ENCODE measurements at regions not wholly inside any gene's neighbourhood (a gene's known extent, or its start where the extent isn't known, plus 50 kb on each side); places are given as distances from the start of the nearest gene placed in this dataset.

DNA sequence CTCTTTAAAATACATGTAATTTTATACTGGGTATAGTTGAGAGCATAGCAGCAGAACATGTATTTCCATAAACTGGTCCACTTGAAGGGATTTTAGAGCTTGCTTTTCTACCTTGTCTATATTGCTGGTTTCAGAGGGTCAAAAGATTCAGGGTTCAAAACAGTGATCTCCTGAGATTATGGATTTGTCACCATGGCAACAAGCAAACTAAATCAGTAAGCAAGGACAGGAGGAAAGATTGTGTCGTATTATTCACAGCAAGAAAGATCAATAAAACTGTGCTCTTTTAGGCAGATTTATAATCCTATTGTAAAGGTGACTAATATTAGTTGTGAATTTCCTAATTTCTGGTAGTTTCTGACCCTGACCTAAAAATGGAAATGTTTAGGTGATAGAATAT is 496.4 kb downstream of the LMO7 start:
- no peaks in the 10 kb centered on the region for H3K27me3 ChIP-seq (ENCODE audit: control insufficient read depth in 1 of 2, insufficient read depth in 2 of 2, low read length in 2 of 2)
- no peaks in the 10 kb centered on the region for H3K36me3 ChIP-seq (ENCODE audit: insufficient read depth, low read length)
- H3K4me1 ChIP-seq (ENCODE audit: insufficient read depth, low read length): no peaks in the 10 kb centered on the region
- POLR2A ChIA-PET: no interaction called here
- DNase-seq (no peak), ATAC-seq (ENCODE audit: poor library complexity) (no peak)
- no peak overlapping the region for H3K4me3 ChIP-seq (ENCODE audit: low read length)
- H3K9me3 ChIP-seq (ENCODE audit: control insufficient read depth in 1 of 2, insufficient read depth in 1 of 2, low read length in 2 of 2): no peaks in the 10 kb centered on the region
- no peak overlapping the region for H3K4me3 Mint-ChIP-seq
- H3K27ac ChIP-seq (ENCODE audit: low read depth in 1 of 2, low read length in 2 of 2): no peak overlapping the region
- intact Hi-C loops (cut with DNase I, micrococcal nuclease): no loop called here
- no peaks in the 10 kb centered on the region for H3K27me3 Mint-ChIP-seq
- H3K27ac Mint-ChIP-seq: no peak overlapping the region
- H3K36me3 Mint-ChIP-seq (ENCODE audit: low read depth): no peaks in the 10 kb centered on the region
- TF ChIP-seq CTCF (IDR thresholded peaks at IDR 0.05): no peak
- H3K4me1 Mint-ChIP-seq (ENCODE audit: low read depth): no peaks in the 10 kb centered on the region
- CTCF ChIA-PET: no interaction called here
- H3K9me3 Mint-ChIP-seq: no peaks in the 10 kb centered on the region

GRCh38 chr13:76131551-76131950 is 495.4 kb downstream of the LMO7 start:
- no peak for DNase-seq
- Histone ChIP-seq H3K4me3 (ENCODE audit: low read length) (no peak overlapping the region), H3K4me1 (ENCODE audit: insufficient read depth, low read length) (no peaks in the 10 kb centered on the region), H3K27ac (ENCODE audit: low read depth in 1 of 2, low read length in 2 of 2) (no peak overlapping the region), H3K36me3 (ENCODE audit: insufficient read depth, low read length) (no peaks in the 10 kb centered on the region), H3K27me3 (ENCODE audit: control insufficient read depth in 1 of 2, insufficient read depth in 2 of 2, low read length in 2 of 2) (no peaks in the 10 kb centered on the region), H3K9me3 (ENCODE audit: control insufficient read depth in 1 of 2, insufficient read depth in 1 of 2, low read length in 2 of 2) (no peaks in the 10 kb centered on the region)
- Mint-ChIP-seq H3K27me3 (no peaks in the 10 kb centered on the region), H3K4me3 (no peak overlapping the region), H3K27ac (no peak overlapping the region), H3K36me3 (ENCODE audit: low read depth) (no peaks in the 10 kb centered on the region), H3K9me3 (no peaks in the 10 kb centered on the region), H3K4me1 (ENCODE audit: low read depth) (no peaks in the 10 kb centered on the region)
- ChIA-PET POLR2A (no interaction called here), CTCF (no interaction called here)
- no peak for TF ChIP-seq CTCF (IDR thresholded peaks at IDR 0.05)
- intact Hi-C loops (cut with DNase I, micrococcal nuclease): no loop called here
- no peak for ATAC-seq (ENCODE audit: poor library complexity)

GRCh38 chr13:76129305-76130000 is 493.3 kb downstream of the LMO7 start:
- H3K36me3 Mint-ChIP-seq (ENCODE audit: low read depth): no peaks in the 10 kb centered on the region
- Histone ChIP-seq H3K27ac (ENCODE audit: low read depth in 1 of 2, low read length in 2 of 2) (no peak overlapping the region), H3K36me3 (ENCODE audit: insufficient read depth, low read length) (no peaks in the 10 kb centered on the region), H3K4me3 (ENCODE audit: low read length) (no peak overlapping the region), H3K9me3 (ENCODE audit: control insufficient read depth in 1 of 2, insufficient read depth in 1 of 2, low read length in 2 of 2) (peaks cover 1 to 3% of the 10 kb centered on the region in 2 experiments), H3K27me3 (ENCODE audit: control insufficient read depth in 1 of 2, insufficient read depth in 2 of 2, low read length in 2 of 2) (no peaks in the 10 kb centered on the region), H3K4me1 (ENCODE audit: insufficient read depth, low read length) (no peaks in the 10 kb centered on the region)
- ChIA-PET POLR2A (no interaction called here), CTCF (no interaction called here)
- intact Hi-C loops (cut with DNase I, micrococcal nuclease): no loop called here
- ATAC-seq (ENCODE audit: poor library complexity) (no peak), DNase-seq (no peak)
- H3K4me1 Mint-ChIP-seq (ENCODE audit: low read depth): no peaks in the 10 kb centered on the region
- no peak overlapping the region for H3K27ac Mint-ChIP-seq
- peaks cover 2% of the 10 kb centered on the region for H3K9me3 Mint-ChIP-seq
- no peak overlapping the region for H3K4me3 Mint-ChIP-seq
- no peaks in the 10 kb centered on the region for H3K27me3 Mint-ChIP-seq
- TF ChIP-seq CTCF (IDR thresholded peaks at IDR 0.05): no peak
